ENCODE measurements at regions not wholly inside any gene's neighbourhood (a gene's known extent, or its start where the extent isn't known, plus 50 kb on each side); places are given as distances from the start of the nearest gene placed in this dataset.
"Not testable (repeated sequence)": the region's sequence is repeated elsewhere in the genome, so short reads cannot be mapped to it uniquely, and the experiment has no call there.

GRCh38 chr13:78117070-78117469 lies 198.4 kb upstream of the EDNRB start:
- H3K4me3 ChIP-seq (ENCODE audit: low read depth in 1 of 5, low read length in 5 of 5); H3K27me3 ChIP-seq (ENCODE audit: control insufficient read depth in 5 of 5, insufficient read depth in 4 of 5, low read length in 5 of 5); H3K4me1 ChIP-seq (ENCODE audit: control insufficient read depth in 5 of 5, insufficient read depth in 5 of 5, low read length in 5 of 5); H3K36me3 ChIP-seq (ENCODE audit: control insufficient read depth in 5 of 5, insufficient read depth in 5 of 5, low read length in 5 of 5); H3K9ac ChIP-seq (ENCODE audit: low read length in 5 of 5); H3K27ac ChIP-seq (ENCODE audit: low read depth, low read length): not testable (repeated sequence)
- peaks cover 0 to 15% (median 3%) of the 10 kb centered on the region in 5 donors for H3K9me3 ChIP-seq (ENCODE audit: control insufficient read depth in 5 of 5, low read length in 5 of 5)

DNA sequence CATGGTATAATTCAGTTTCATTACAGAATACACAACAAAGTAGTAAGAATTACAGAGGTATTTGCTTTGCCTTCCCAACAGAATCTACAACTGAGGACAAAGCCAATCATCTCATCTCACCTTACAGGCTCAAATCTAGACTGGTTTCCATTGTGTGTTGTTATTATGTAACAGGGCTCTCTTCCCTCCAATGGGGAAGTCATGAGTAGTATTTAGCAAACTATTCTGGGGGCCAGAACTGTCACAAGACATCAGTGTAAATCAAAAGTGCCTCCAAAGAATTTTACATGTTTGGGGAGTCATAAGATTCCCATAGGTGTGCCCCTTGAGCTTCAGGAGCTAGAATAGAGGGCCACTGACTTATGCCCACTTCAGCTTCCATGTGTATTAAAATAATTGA lies 187.0 kb upstream of the EDNRB start:
- Histone ChIP-seq H3K27ac (ENCODE audit: low read depth, low read length) (no peak overlapping the region), H3K4me1 (ENCODE audit: control insufficient read depth in 5 of 5, insufficient read depth in 5 of 5, low read length in 5 of 5) (peaks cover 2 to 17% (median 7%) of the 10 kb centered on the region in 5 donors), H3K4me3 (ENCODE audit: low read depth in 1 of 5, low read length in 5 of 5) (no peak overlapping the region), H3K27me3 (ENCODE audit: control insufficient read depth in 5 of 5, insufficient read depth in 4 of 5, low read length in 5 of 5) (no peaks in the 10 kb centered on the region), H3K36me3 (ENCODE audit: control insufficient read depth in 5 of 5, insufficient read depth in 5 of 5, low read length in 5 of 5) (no peaks in the 10 kb centered on the region), H3K9ac (ENCODE audit: low read length in 5 of 5) (no peak overlapping the region), H3K9me3 (ENCODE audit: control insufficient read depth in 5 of 5, low read length in 5 of 5) (no peaks in the 10 kb centered on the region)

GRCh38 chr13:78103936-78104335 lies 185.3 kb upstream of the EDNRB start:
- Histone ChIP-seq H3K4me3 (ENCODE audit: low read depth in 1 of 5, low read length in 5 of 5) (no peak overlapping the region), H3K9ac (ENCODE audit: low read length in 5 of 5) (no peak overlapping the region), H3K27ac (ENCODE audit: low read depth, low read length) (no peak overlapping the region), H3K4me1 (ENCODE audit: control insufficient read depth in 5 of 5, insufficient read depth in 5 of 5, low read length in 5 of 5) (peaks cover 2 to 17% (median 7%) of the 10 kb centered on the region in 5 donors), H3K36me3 (ENCODE audit: control insufficient read depth in 5 of 5, insufficient read depth in 5 of 5, low read length in 5 of 5) (no peaks in the 10 kb centered on the region), H3K27me3 (ENCODE audit: control insufficient read depth in 5 of 5, insufficient read depth in 4 of 5, low read length in 5 of 5) (no peaks in the 10 kb centered on the region), H3K9me3 (ENCODE audit: control insufficient read depth in 5 of 5, low read length in 5 of 5) (no peaks in the 10 kb centered on the region)

- H3K9me3 ChIP-seq (ENCODE audit: control insufficient read depth in 5 of 5, low read length in 5 of 5): no peaks in the 10 kb centered on the region
- H3K27me3 ChIP-seq (ENCODE audit: control insufficient read depth in 5 of 5, insufficient read depth in 4 of 5, low read length in 5 of 5): no peaks in the 10 kb centered on the region
- H3K36me3 ChIP-seq (ENCODE audit: control insufficient read depth in 5 of 5, insufficient read depth in 5 of 5, low read length in 5 of 5): no peaks in the 10 kb centered on the region
- H3K4me1 ChIP-seq (ENCODE audit: control insufficient read depth in 5 of 5, insufficient read depth in 5 of 5, low read length in 5 of 5): peaks cover 2 to 17% (median 7%) of the 10 kb centered on the region in 5 donors
- H3K27ac ChIP-seq (ENCODE audit: low read depth, low read length): peak overlapping the region; percentile 51
- no peak overlapping the region for H3K4me3 ChIP-seq (ENCODE audit: low read depth in 1 of 5, low read length in 5 of 5)
- no peak overlapping the region for H3K9ac ChIP-seq (ENCODE audit: low read length in 5 of 5)
Measured at GRCh38 chr13:78102741-78103140, 184.1 kb upstream of the EDNRB start.

DNA sequence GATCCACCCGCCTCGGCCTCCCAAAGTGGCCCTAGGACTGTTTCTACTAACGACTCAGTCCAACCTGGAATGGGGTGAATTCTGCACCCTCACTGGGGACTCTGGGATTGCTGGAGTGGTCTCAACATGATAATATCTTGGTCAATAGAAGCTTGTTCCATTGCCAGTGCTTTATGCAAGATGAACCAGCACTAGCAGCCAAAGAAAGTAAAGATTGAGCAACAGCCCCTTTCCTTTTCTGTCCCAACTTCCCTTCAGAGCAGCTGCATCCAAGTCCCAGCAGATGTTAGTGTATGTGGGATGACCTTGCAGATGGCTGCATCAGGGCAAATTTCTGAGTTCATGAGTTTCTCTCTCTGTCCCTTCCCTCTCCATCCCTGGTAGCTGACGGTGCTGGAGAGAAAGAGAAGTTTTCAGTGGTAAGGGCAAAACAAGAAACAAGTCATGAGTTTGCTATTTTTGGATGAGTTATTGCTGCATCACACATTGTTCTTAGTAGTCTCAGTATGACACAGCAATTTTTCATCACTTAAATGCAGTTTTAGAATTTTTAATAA lies 183.6 kb upstream of the EDNRB start:
- Histone ChIP-seq H3K4me3 (ENCODE audit: low read depth in 1 of 5, low read length in 5 of 5) (no peak overlapping the region), H3K27me3 (ENCODE audit: control insufficient read depth in 5 of 5, insufficient read depth in 4 of 5, low read length in 5 of 5) (no peaks in the 10 kb centered on the region), H3K9me3 (ENCODE audit: control insufficient read depth in 5 of 5, low read length in 5 of 5) (no peaks in the 10 kb centered on the region), H3K4me1 (ENCODE audit: control insufficient read depth in 5 of 5, insufficient read depth in 5 of 5, low read length in 5 of 5) (peaks cover 2 to 17% (median 7%) of the 10 kb centered on the region in 5 donors), H3K36me3 (ENCODE audit: control insufficient read depth in 5 of 5, insufficient read depth in 5 of 5, low read length in 5 of 5) (no peaks in the 10 kb centered on the region), H3K27ac (ENCODE audit: low read depth, low read length) (peak overlapping the region; percentile 51), H3K9ac (ENCODE audit: low read length in 5 of 5) (no peak overlapping the region)

DNA sequence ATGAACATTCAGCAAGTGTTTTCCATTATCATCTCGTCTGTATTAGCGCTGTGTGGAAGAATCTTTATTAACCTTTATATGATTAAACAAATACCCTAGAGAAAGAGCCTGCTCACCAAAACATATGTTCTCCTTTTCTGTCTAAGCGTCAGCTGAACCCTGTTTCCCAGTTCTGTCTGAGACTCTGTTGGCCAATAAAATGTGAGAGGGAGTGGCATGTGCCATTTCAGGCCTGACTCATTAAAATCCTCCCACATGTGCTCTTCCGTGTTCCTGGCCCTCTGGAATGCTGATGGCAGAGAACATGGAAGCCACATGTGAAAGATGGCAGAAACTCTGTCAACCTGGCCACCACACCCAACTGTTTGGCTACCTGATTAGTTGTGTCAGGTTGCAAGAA lies 181.9 kb upstream of the EDNRB start:
- Histone ChIP-seq H3K36me3 (ENCODE audit: control insufficient read depth in 5 of 5, insufficient read depth in 5 of 5, low read length in 5 of 5) (no peaks in the 10 kb centered on the region), H3K4me3 (ENCODE audit: low read depth in 1 of 5, low read length in 5 of 5) (no peak overlapping the region), H3K27ac (ENCODE audit: low read depth, low read length) (no peak overlapping the region)

GRCh38 chr13:78098249-78098648 lies 179.6 kb upstream of the EDNRB start:
- Histone ChIP-seq H3K36me3 (ENCODE audit: control insufficient read depth in 5 of 5, insufficient read depth in 5 of 5, low read length in 5 of 5) (no peaks in the 10 kb centered on the region), H3K9me3 (ENCODE audit: control insufficient read depth in 5 of 5, low read length in 5 of 5) (no peaks in the 10 kb centered on the region), H3K9ac (ENCODE audit: low read length in 5 of 5) (no peak overlapping the region), H3K4me3 (ENCODE audit: low read depth in 1 of 5, low read length in 5 of 5) (no peak overlapping the region), H3K27ac (ENCODE audit: low read depth, low read length) (no peak overlapping the region), H3K4me1 (ENCODE audit: control insufficient read depth in 5 of 5, insufficient read depth in 5 of 5, low read length in 5 of 5) (peaks cover 0 to 10% (median 6%) of the 10 kb centered on the region in 5 donors), H3K27me3 (ENCODE audit: control insufficient read depth in 5 of 5, insufficient read depth in 4 of 5, low read length in 5 of 5) (no peaks in the 10 kb centered on the region)

More for the DNA sequence above, 181.9 kb upstream of the EDNRB start:
- Histone ChIP-seq H3K9me3 (ENCODE audit: control insufficient read depth in 5 of 5, low read length in 5 of 5) (no peaks in the 10 kb centered on the region), H3K27me3 (ENCODE audit: control insufficient read depth in 5 of 5, insufficient read depth in 4 of 5, low read length in 5 of 5) (no peaks in the 10 kb centered on the region), H3K4me1 (ENCODE audit: control insufficient read depth in 5 of 5, insufficient read depth in 5 of 5, low read length in 5 of 5) (peaks cover 2 to 17% (median 7%) of the 10 kb centered on the region in 5 donors), H3K9ac (ENCODE audit: low read length in 5 of 5) (no peak overlapping the region)

DNA sequence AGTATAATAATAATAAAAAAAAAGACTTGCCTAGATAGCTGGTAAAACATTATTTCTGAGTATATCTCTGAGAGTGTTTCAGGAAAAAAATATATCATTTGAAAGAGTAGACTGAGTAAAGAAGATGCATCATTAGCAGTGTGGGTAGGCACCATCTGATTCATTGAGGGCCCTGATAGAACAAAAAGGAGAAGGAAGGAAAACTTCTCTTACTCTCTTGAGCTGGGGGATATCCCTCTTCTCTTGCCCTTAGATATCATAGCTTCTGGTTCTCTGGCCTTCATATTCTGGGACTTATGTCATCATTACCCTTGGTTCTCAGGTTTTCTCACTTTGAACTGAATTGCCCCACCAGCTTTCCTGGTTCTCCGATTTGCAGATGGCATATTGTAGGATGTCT lies 177.6 kb upstream of the EDNRB start:
- Histone ChIP-seq H3K36me3 (ENCODE audit: control insufficient read depth in 5 of 5, insufficient read depth in 5 of 5, low read length in 5 of 5) (no peaks in the 10 kb centered on the region), H3K9ac (ENCODE audit: low read length in 5 of 5) (no peak overlapping the region), H3K27ac (ENCODE audit: low read depth, low read length) (no peak overlapping the region), H3K4me3 (ENCODE audit: low read depth in 1 of 5, low read length in 5 of 5) (no peak overlapping the region), H3K9me3 (ENCODE audit: control insufficient read depth in 5 of 5, low read length in 5 of 5) (no peaks in the 10 kb centered on the region), H3K27me3 (ENCODE audit: control insufficient read depth in 5 of 5, insufficient read depth in 4 of 5, low read length in 5 of 5) (no peaks in the 10 kb centered on the region), H3K4me1 (ENCODE audit: control insufficient read depth in 5 of 5, insufficient read depth in 5 of 5, low read length in 5 of 5) (no peaks in the 10 kb centered on the region)

DNA sequence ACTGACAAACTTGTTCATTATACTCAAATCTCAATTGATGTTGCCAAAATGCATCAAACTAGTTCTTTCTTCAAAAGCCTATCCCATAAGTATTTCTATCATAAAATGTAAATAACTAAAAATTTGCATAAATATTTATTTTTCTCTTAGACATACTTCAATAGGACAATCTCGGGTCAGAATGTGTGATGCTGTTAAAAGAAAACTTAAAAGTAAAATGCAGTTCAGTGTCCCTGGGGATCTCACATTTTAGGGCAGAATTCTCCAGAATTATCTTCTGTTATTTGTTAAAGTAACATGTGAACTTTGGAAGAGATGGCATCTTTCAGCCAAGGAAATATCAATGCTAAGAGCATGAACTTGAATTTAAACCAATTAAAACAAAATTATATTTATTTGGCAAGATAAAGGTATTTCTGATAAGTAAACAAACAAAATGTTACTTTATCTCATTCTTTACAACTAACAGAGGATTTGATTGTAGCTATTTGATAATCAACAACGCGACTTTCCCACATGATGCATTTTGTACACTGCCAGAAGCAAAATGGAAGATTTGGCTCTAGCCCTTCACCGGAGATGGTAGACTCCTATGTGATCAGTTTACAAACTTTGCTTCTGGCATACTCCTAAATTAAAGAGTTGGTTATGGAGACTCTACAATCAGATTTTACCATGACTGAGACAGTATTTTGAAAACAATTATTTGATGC lies 169.5 kb upstream of the EDNRB start:
- Histone ChIP-seq H3K4me1 (ENCODE audit: control insufficient read depth in 5 of 5, insufficient read depth in 5 of 5, low read length in 5 of 5) (peaks cover 0 to 20% (median 11%) of the 10 kb centered on the region in 5 donors), H3K27me3 (ENCODE audit: control insufficient read depth in 5 of 5, insufficient read depth in 4 of 5, low read length in 5 of 5) (no peaks in the 10 kb centered on the region), H3K4me3 (ENCODE audit: low read depth in 1 of 5, low read length in 5 of 5) (no peak overlapping the region), H3K36me3 (ENCODE audit: control insufficient read depth in 5 of 5, insufficient read depth in 5 of 5, low read length in 5 of 5) (no peaks in the 10 kb centered on the region), H3K27ac (ENCODE audit: low read depth, low read length) (no peak overlapping the region), H3K9ac (ENCODE audit: low read length in 5 of 5) (no peak overlapping the region), H3K9me3 (ENCODE audit: control insufficient read depth in 5 of 5, low read length in 5 of 5) (no peaks in the 10 kb centered on the region)

DNA sequence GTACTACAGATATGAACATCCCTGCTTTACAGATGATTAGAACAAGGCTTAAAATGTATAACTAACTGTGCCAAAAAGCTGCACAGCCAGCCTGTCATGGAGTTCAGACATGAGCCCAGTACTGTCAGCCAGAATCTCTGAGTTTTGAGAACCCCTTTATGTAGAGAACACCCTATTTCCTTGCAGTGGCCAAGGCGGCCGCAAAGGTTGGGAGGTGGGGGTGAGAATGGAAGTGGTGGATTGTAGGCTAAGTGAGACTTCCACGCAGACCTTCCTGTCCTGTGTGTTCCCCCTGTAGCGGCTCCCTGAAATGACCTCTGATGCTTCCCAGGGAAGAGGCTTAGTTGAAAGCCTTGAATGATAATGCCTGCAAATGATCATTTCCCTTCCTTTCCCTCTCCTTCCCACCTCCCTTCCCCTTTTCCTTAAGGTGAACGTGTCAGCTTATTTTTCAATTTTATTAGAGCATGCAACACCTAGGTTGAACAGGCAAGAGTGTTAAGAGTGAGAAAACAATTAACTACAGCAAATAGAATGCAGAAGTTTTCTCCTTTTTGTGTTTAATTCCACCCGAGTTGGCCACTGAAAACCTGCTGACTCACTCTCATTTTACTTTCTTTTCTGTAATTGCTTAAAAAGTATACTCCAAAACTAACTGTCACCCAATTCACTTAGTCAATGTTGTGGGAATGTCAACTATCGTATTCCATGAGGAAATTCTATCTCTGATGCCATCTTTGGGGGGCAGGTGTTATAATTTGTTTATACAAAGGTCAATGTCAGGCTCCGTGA lies 167.0 kb upstream of the EDNRB start:
- peaks cover 0 to 20% (median 11%) of the 10 kb centered on the region in 5 donors for H3K4me1 ChIP-seq (ENCODE audit: control insufficient read depth in 5 of 5, insufficient read depth in 5 of 5, low read length in 5 of 5)
- H3K9ac ChIP-seq (ENCODE audit: low read length in 5 of 5): no peak overlapping the region
- H3K27ac ChIP-seq (ENCODE audit: low read depth, low read length): no peak overlapping the region
- H3K9me3 ChIP-seq (ENCODE audit: control insufficient read depth in 5 of 5, low read length in 5 of 5): peaks cover 0 to 8% (median 0%) of the 10 kb centered on the region in 5 donors
- H3K4me3 ChIP-seq (ENCODE audit: low read depth in 1 of 5, low read length in 5 of 5): peak overlapping the region; percentile 18 to 51 (median 30)
- H3K27me3 ChIP-seq (ENCODE audit: control insufficient read depth in 5 of 5, insufficient read depth in 4 of 5, low read length in 5 of 5): no peaks in the 10 kb centered on the region
- H3K36me3 ChIP-seq (ENCODE audit: control insufficient read depth in 5 of 5, insufficient read depth in 5 of 5, low read length in 5 of 5): no peaks in the 10 kb centered on the region

Measured in subcutaneous abdominal adipose tissue (tissue), 5 donors.